GM12878 (cell line): ENCODE measurements at regions not wholly inside any gene's neighbourhood (a gene's known extent, or its start where the extent isn't known, plus 50 kb on each side); places are given as distances from the start of the nearest gene placed in this dataset.

ENCODE experiments used
- CBX5 ChIP-seq: sonication (generic); IDR thresholded peaks from 2 replicates; pipeline ENCODE4 v1.6.1; 2016; ENCODE audit warnings: low read depth, moderate library complexity, mild to moderate bottlenecking, inconsistent platforms
- ESRRA ChIP-seq: IDR thresholded peaks from 2 replicates; pipeline ENCODE4 v1.6.1; 2012; ENCODE audit warnings: mild to moderate bottlenecking, low read length, improper control_type of control experiment
- EZH2 ChIP-seq: IDR thresholded peaks from 2 replicates; pipeline ENCODE4 v1.6.1; 2012; ENCODE audit warnings: low read depth, mild to moderate bottlenecking, control low read depth, inconsistent platforms, low read length, borderline replicate concordance; ENCODE audit not compliant: control insufficient read depth
- HDGF ChIP-seq: fragments of 450-650 bp; IDR thresholded peaks from 2 replicates; pipeline ENCODE4 v1.6.1; 2016; ENCODE audit warnings: antibody characterized with exemption
- POLR2AphosphoS5 ChIP-seq: IDR thresholded peaks from 2 replicates; pipeline ENCODE4 v1.6.1; 2011; ENCODE audit warnings: mild to moderate bottlenecking, low read length, inconsistent platforms
- SPI1 ChIP-seq: IDR thresholded peaks from 2 replicates; pipeline ENCODE4 v1.6.1; 2011; ENCODE audit warnings: low read depth, mild to moderate bottlenecking, low read length, moderate library complexity, borderline replicate concordance; ENCODE audit not compliant: insufficient read depth
- TAF1 ChIP-seq: IDR thresholded peaks from 2 replicates; pipeline ENCODE4 v1.6.1; 2011; ENCODE audit warnings: mild to moderate bottlenecking, low read depth, low read length, borderline replicate concordance
- TCF12 ChIP-seq: IDR thresholded peaks from 2 replicates; pipeline ENCODE4 v1.6.1; 2011; ENCODE audit warnings: low read depth, mild to moderate bottlenecking, low read length
- TCF7 ChIP-seq: IDR thresholded peaks from 2 replicates; pipeline ENCODE4 v1.6.1; 2014; ENCODE audit warnings: antibody characterized with exemption, borderline replicate concordance
- ZBTB40 ChIP-seq: fragments of 450-650 bp; IDR thresholded peaks from 2 replicates; pipeline ENCODE4 v1.6.1; 2016; ENCODE audit warnings: mild to moderate bottlenecking, moderate library complexity, borderline replicate concordance
- TF ChIP-seq, protein P1 (sequence below): IDR thresholded peaks from 2 replicates; pipeline ENCODE4 v1.6.1; 2012; ENCODE audit warnings: mild to moderate bottlenecking, low read depth, low read length
- TF ChIP-seq, protein P2 (sequence below): fragments of 450-650 bp; IDR thresholded peaks from 2 replicates; pipeline ENCODE4 v1.6.1; 2018; ENCODE audit warnings: mild to moderate bottlenecking, low read depth, moderate library complexity; ENCODE audit not compliant: partially characterized antibody
- TF ChIP-seq, protein P3 (sequence below), 3 experiments: IDR thresholded peaks in 2 of 3; conservative IDR thresholded peaks in 1 of 3; 2 replicates each; pipeline ENCODE4 v1.5.1; 2011; ENCODE audit warnings: low read depth in 3 of 3, low read length in 3 of 3, mild to moderate bottlenecking in 3 of 3, control low read depth in 2 of 3, moderate library complexity in 2 of 3, inconsistent platforms in 1 of 3, mixed read lengths in 1 of 3; ENCODE audit not compliant: control insufficient read depth in 2 of 3, insufficient read depth in 1 of 3; ENCODE audit errors: extremely low read depth in 1 of 3

DNA sequence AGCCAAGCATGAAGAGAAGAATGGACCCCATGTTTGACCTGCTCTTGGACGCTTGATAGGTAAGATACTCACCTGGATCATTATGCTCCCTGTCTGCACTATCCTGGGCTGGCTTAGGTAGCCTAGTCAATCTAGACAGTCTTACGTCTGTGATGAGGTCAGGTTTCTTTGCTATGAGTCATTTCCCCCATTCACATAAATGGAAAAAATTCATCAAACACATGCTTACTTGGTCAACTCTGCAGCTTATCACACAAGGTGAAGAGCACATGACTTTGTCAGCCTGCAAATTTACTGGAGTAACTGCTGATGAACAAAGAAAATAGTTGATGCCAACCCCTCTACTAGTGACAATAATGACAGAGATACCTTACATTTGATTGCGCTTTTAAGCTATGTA, 170.0 kb downstream of the NUFIP1 start:
- TF ChIP-seq, protein P1, sequence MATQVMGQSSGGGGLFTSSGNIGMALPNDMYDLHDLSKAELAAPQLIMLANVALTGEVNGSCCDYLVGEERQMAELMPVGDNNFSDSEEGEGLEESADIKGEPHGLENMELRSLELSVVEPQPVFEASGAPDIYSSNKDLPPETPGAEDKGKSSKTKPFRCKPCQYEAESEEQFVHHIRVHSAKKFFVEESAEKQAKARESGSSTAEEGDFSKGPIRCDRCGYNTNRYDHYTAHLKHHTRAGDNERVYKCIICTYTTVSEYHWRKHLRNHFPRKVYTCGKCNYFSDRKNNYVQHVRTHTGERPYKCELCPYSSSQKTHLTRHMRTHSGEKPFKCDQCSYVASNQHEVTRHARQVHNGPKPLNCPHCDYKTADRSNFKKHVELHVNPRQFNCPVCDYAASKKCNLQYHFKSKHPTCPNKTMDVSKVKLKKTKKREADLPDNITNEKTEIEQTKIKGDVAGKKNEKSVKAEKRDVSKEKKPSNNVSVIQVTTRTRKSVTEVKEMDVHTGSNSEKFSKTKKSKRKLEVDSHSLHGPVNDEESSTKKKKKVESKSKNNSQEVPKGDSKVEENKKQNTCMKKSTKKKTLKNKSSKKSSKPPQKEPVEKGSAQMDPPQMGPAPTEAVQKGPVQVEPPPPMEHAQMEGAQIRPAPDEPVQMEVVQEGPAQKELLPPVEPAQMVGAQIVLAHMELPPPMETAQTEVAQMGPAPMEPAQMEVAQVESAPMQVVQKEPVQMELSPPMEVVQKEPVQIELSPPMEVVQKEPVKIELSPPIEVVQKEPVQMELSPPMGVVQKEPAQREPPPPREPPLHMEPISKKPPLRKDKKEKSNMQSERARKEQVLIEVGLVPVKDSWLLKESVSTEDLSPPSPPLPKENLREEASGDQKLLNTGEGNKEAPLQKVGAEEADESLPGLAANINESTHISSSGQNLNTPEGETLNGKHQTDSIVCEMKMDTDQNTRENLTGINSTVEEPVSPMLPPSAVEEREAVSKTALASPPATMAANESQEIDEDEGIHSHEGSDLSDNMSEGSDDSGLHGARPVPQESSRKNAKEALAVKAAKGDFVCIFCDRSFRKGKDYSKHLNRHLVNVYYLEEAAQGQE = no peak
- TF ChIP-seq HDGF = no peak
- TF ChIP-seq, protein P2, sequence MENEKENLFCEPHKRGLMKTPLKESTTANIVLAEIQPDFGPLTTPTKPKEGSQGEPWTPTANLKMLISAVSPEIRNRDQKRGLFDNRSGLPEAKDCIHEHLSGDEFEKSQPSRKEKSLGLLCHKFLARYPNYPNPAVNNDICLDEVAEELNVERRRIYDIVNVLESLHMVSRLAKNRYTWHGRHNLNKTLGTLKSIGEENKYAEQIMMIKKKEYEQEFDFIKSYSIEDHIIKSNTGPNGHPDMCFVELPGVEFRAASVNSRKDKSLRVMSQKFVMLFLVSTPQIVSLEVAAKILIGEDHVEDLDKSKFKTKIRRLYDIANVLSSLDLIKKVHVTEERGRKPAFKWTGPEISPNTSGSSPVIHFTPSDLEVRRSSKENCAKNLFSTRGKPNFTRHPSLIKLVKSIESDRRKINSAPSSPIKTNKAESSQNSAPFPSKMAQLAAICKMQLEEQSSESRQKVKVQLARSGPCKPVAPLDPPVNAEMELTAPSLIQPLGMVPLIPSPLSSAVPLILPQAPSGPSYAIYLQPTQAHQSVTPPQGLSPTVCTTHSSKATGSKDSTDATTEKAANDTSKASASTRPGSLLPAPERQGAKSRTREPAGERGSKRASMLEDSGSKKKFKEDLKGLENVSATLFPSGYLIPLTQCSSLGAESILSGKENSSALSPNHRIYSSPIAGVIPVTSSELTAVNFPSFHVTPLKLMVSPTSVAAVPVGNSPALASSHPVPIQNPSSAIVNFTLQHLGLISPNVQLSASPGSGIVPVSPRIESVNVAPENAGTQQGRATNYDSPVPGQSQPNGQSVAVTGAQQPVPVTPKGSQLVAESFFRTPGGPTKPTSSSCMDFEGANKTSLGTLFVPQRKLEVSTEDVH = no peak
- TF ChIP-seq ESRRA = no peak
- TF ChIP-seq TAF1 = no peak
- TF ChIP-seq EZH2 = no peak
- TF ChIP-seq TCF12 = no peak
- no peak for TF ChIP-seq SPI1
- no peak for TF ChIP-seq TCF7
- no peak for TF ChIP-seq CBX5
- TF ChIP-seq, protein P3, sequence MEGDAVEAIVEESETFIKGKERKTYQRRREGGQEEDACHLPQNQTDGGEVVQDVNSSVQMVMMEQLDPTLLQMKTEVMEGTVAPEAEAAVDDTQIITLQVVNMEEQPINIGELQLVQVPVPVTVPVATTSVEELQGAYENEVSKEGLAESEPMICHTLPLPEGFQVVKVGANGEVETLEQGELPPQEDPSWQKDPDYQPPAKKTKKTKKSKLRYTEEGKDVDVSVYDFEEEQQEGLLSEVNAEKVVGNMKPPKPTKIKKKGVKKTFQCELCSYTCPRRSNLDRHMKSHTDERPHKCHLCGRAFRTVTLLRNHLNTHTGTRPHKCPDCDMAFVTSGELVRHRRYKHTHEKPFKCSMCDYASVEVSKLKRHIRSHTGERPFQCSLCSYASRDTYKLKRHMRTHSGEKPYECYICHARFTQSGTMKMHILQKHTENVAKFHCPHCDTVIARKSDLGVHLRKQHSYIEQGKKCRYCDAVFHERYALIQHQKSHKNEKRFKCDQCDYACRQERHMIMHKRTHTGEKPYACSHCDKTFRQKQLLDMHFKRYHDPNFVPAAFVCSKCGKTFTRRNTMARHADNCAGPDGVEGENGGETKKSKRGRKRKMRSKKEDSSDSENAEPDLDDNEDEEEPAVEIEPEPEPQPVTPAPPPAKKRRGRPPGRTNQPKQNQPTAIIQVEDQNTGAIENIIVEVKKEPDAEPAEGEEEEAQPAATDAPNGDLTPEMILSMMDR (IDR thresholded peaks at IDR 0.05 in 2 of 3, conservative IDR thresholded peaks at IDR 0.05 in 1 of 3; ENCODE audit: control insufficient read depth in 2 of 3, extremely low read depth in 1 of 3, insufficient read depth in 1 of 3, low read depth in 3 of 3, low read length in 3 of 3) = no peak
- no peak for TF ChIP-seq ZBTB40
- no peak for TF ChIP-seq POLR2AphosphoS5
